MCF 10A (cell line): ENCODE measurements at regions not wholly inside any gene's neighbourhood (a gene's known extent, or its start where the extent isn't known, plus 50 kb on each side); places are given as distances from the start of the nearest gene placed in this dataset.

ENCODE experiments used
- BruUV-seq: library from RNA; stranded (reverse); fragments of 400-500 nt; replicated peaks from 2 replicates; lab custom pipeline; 2021; lab: Mats Ljungman, UMichigan
- CTCF ChIA-PET: fragments of 300-600 bp; sonication (Branson Sonifier 250); formaldehyde crosslinking; extraction: SDS; loops from one replicate; lab custom pipeline; 2021; ENCODE audit warnings: antibody characterized with exemption, inconsistent platforms; lab: Yijun Ruan, JAX
- POLR2A ChIA-PET: fragments of 300-600, 350-650 bp; sonication (Branson Sonifier 250); formaldehyde crosslinking; extraction: SDS; loops from one replicate; lab custom pipeline; 2020; ENCODE audit warnings: antibody characterized with exemption, inconsistent platforms; lab: Yijun Ruan, JAX
- DNase-seq: peaks from one replicate; pipeline ENCODE4 v3.0.0-alpha.2; 2018; ENCODE audit not compliant: unreplicated experiment
- H3K27ac Mint-ChIP-seq: one replicate; pipeline ENCODE4 v1.8.0; 2022; ENCODE audit warnings: mild to moderate bottlenecking, low read depth, mixed read lengths; ENCODE audit not compliant: unreplicated experiment
- H3K27me3 Mint-ChIP-seq: one replicate; pipeline ENCODE4 v1.8.0; 2022; ENCODE audit warnings: mixed read lengths; ENCODE audit not compliant: insufficient read depth, unreplicated experiment
- H3K36me3 Mint-ChIP-seq: one replicate; pipeline ENCODE4 v1.8.0; 2022; ENCODE audit warnings: mild to moderate bottlenecking, moderate library complexity, mixed read lengths; ENCODE audit not compliant: insufficient read depth, unreplicated experiment
- H3K4me1 Mint-ChIP-seq: one replicate; pipeline ENCODE4 v1.8.0; 2022; ENCODE audit warnings: mixed read lengths; ENCODE audit not compliant: insufficient read depth, unreplicated experiment
- H3K4me3 Mint-ChIP-seq: one replicate; pipeline ENCODE4 v1.8.0; 2022; ENCODE audit warnings: mild to moderate bottlenecking, moderate library complexity, mixed read lengths; ENCODE audit not compliant: unreplicated experiment
- H3K9me3 Mint-ChIP-seq: one replicate; pipeline ENCODE4 v1.8.0; 2022; ENCODE audit warnings: mixed read lengths; ENCODE audit not compliant: unreplicated experiment
- CTCF ChIP-seq: fragments of 200-600 bp; IDR thresholded peaks from one replicate; pipeline ENCODE4 v1.8.0; 2022; ENCODE audit warnings: antibody characterized with exemption, mild to moderate bottlenecking; ENCODE audit not compliant: unreplicated experiment
- intact Hi-C: fragments of 100-400 bp; cut with micrococcal nuclease; formaldehyde crosslinking; loops from 2 replicates; pipeline ENCODE4 v1.14.1; 2022

- no peaks in the 10 kb centered on the region for H3K9me3 Mint-ChIP-seq
- intact Hi-C loops = loop anchor here (5.0 kb wide), 1 partner anchor 74 kb away; no protein-coding TSS in a partner anchor
- BruUV-seq = no TSS peak
- DNase-seq = no peak
- CTCF ChIA-PET = interaction anchor here (0.6 kb wide), 2 partner anchors 133 to 173 kb away, joined by 3 read pairs; no protein-coding TSS in a partner anchor
- no peaks in the 10 kb centered on the region for H3K36me3 Mint-ChIP-seq
- no peaks in the 10 kb centered on the region for H3K27me3 Mint-ChIP-seq
- no peak overlapping the region for H3K27ac Mint-ChIP-seq
- no peak overlapping the region for H3K4me3 Mint-ChIP-seq
- H3K4me1 Mint-ChIP-seq = peaks cover 11% of the 10 kb centered on the region
- TF ChIP-seq CTCF = no peak
- POLR2A ChIA-PET = interaction anchor here (0.7 to 0.8 kb wide), 2 partner anchors 158 to 189 kb away, joined by 3 to 5 read pairs; no protein-coding TSS in a partner anchor
Observed at GRCh38 chr1:244236721-244237120, 185.6 kb downstream of the ZBTB18 start.

GRCh38 chr1:244237445-244237844, 186.4 kb downstream of the ZBTB18 start:
- Mint-ChIP-seq H3K4me3 (no peak overlapping the region), H3K27me3 (no peaks in the 10 kb centered on the region), H3K27ac (no peak overlapping the region), H3K9me3 (no peaks in the 10 kb centered on the region), H3K36me3 (no peaks in the 10 kb centered on the region), H3K4me1 (peaks cover 7% of the 10 kb centered on the region)
- ChIA-PET POLR2A (interaction anchor here (0.7 to 3.6 kb wide), 2 partner anchors 190 to 1633 kb away, joined by 3 to 25 read pairs; no protein-coding TSS in a partner anchor), CTCF (interaction anchor here (0.6 to 1.0 kb wide), 2 partner anchors 174 to 453 kb away, joined by 3 to 4 read pairs; no protein-coding TSS in a partner anchor)
- intact Hi-C loops = loop anchor here (5.0 kb wide), 1 partner anchor 75 kb away; no protein-coding TSS in a partner anchor
- DNase-seq = peak; percentile 47
- TF ChIP-seq CTCF = no peak
- BruUV-seq = no TSS peak

DNA sequence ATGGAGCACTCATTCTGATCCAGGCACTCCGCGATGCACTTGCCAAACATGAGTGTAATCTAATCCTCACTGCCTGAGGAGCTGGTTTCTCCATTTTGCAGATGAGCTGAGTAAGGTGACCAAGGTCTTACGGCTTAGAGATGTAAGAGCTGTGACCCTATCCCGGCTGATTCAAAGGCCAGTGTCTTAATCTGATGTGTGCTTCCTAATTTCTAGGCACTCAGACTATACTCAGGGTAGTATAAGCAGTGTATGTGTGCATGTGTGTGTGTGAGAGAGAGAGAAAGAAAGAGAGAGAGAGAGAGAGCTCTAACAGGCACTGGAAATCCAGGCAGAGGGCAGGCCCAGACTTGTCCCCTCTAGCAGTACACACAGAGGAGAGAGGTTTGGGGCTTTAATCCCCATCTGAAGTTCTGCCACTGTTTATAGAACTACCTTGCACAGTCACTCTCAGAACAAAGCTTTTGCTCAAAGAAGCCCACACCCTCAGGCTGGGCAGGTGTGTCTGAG, 188.2 kb downstream of the ZBTB18 start:
- intact Hi-C loops = loop anchor here (5.0 kb wide), 1 partner anchor 77 kb away; no protein-coding TSS in a partner anchor
- TSS peak; percentile 92 for BruUV-seq
- H3K27ac Mint-ChIP-seq = peak overlapping the region; percentile 91
- ChIA-PET CTCF (interaction anchor here (0.6 to 2.4 kb wide), 16 partner anchors 9 to 1357 kb away, joined by 3 to 14 read pairs (median 3); no protein-coding TSS in a partner anchor), POLR2A (interaction anchor here (0.6 to 3.6 kb wide), 16 partner anchors 8 to 648 kb away, joined by 3 to 25 read pairs (median 3); partner anchors contain the start of genes AKT3 and ZBTB18)
- H3K36me3 Mint-ChIP-seq = no peaks in the 10 kb centered on the region
- TF ChIP-seq CTCF = no peak
- DNase-seq = peak; percentile 95
- peaks cover 7% of the 10 kb centered on the region for H3K4me1 Mint-ChIP-seq
- no peak overlapping the region for H3K4me3 Mint-ChIP-seq
- H3K27me3 Mint-ChIP-seq = no peaks in the 10 kb centered on the region
- H3K9me3 Mint-ChIP-seq = no peaks in the 10 kb centered on the region

GRCh38 chr1:244241438-244241837, 190.4 kb downstream of the ZBTB18 start:
- ChIA-PET POLR2A (interaction anchor here (0.8 to 3.2 kb wide), 5 partner anchors 11 to 194 kb away, joined by 3 to 17 read pairs (median 5); no protein-coding TSS in a partner anchor), CTCF (interaction anchor here (1.6 kb wide), 1 partner anchor 31 kb away, joined by 8 read pairs; no protein-coding TSS in a partner anchor)
- BruUV-seq = no TSS peak

More at GRCh38 chr1:244241438-244241837, 190.4 kb downstream of the ZBTB18 start:
- Mint-ChIP-seq H3K4me3 (no peak overlapping the region), H3K36me3 (no peaks in the 10 kb centered on the region), H3K27me3 (no peaks in the 10 kb centered on the region), H3K9me3 (no peaks in the 10 kb centered on the region), H3K27ac (no peak overlapping the region), H3K4me1 (peaks cover 7% of the 10 kb centered on the region)
- no peak for DNase-seq
- intact Hi-C loops = no loop called here
- no peak for TF ChIP-seq CTCF
